ENCODE measurements at regions not wholly inside any gene's neighbourhood (a gene's known extent, or its start where the extent isn't known, plus 50 kb on each side); places are given as distances from the start of the nearest gene placed in this dataset.

DNA sequence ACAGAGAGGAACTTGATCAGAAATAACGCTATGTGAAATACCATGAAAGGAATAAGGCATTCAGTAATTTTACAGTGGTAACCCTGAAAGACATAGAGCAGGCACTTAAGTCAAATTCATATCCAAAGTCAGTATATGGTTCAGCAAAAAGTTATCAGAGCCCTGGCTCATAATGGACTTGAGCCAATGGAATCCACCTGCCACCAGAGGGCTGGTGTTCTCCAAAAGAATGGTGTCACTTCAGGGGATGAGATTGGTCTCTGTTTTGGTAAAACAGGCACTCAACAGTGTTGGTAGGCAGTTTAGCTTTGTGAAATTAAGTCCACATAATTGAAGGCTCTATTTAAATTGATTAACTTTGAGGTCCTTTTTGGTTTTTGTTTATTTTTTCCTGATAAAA lies 93.9 kb downstream of the LIG4 start:
- H3K4me2 ChIP-seq = no peak overlapping the region
- no peak overlapping the region for H3K27ac ChIP-seq
- no peak overlapping the region for H3K9ac ChIP-seq
- TF ChIP-seq CTCF (conservative IDR thresholded peaks at IDR 0.05; ENCODE audit: low read depth, low read length) = no peak
- no peaks in the 10 kb centered on the region for H3K36me3 ChIP-seq (ENCODE audit: insufficient read depth)
- no peaks in the 10 kb centered on the region for H3K4me1 ChIP-seq (ENCODE audit: low read depth, poor library complexity, severe bottlenecking)
- H2AFZ ChIP-seq (ENCODE audit: low read depth) = no peak overlapping the region
- no peaks in the 10 kb centered on the region for H4K20me1 ChIP-seq (ENCODE audit: insufficient read depth)
- no peak overlapping the region for H3K4me3 ChIP-seq (IDR thresholded peaks at IDR 0.05; ENCODE audit: insufficient read depth, low read depth, low read length)
- H3K27me3 ChIP-seq (ENCODE audit: insufficient read depth, low read depth) = no peaks in the 10 kb centered on the region
- H3K79me2 ChIP-seq (ENCODE audit: insufficient read depth, low read depth) = no peaks in the 10 kb centered on the region

DNA sequence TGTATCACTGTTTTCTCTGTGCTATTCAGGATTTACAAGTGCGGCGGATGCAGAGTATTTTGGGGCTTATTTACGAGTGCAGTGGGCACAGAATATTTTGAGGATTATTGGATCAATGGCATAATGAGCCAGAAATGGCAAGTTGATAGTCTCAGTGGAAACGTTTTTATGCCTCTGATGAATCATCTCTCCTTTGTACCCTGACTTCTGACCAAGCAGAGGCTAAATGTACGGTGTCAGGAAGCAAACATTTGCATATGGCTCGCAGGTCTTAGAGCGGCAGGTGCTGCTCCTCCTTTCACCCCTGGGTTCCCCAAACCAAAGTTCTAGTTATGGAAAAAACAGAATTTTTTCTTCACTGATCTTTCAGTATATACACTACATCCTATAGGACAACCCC lies 94.5 kb downstream of the LIG4 start:
- H3K27ac ChIP-seq = no peak overlapping the region
- H3K4me1 ChIP-seq (ENCODE audit: low read depth, poor library complexity, severe bottlenecking) = no peaks in the 10 kb centered on the region
- H2AFZ ChIP-seq (ENCODE audit: low read depth) = no peak overlapping the region

GRCh38 chr13:108120302-108120701 lies 95.0 kb downstream of the LIG4 start:
- no peak overlapping the region for H2AFZ ChIP-seq (ENCODE audit: low read depth)

More for the DNA sequence above, 94.5 kb downstream of the LIG4 start:
- Histone ChIP-seq H3K9ac (no peak overlapping the region), H3K4me2 (no peak overlapping the region), H3K4me3 (IDR thresholded peaks at IDR 0.05; ENCODE audit: insufficient read depth, low read depth, low read length) (no peak overlapping the region), H3K36me3 (ENCODE audit: insufficient read depth) (no peaks in the 10 kb centered on the region), H4K20me1 (ENCODE audit: insufficient read depth) (no peaks in the 10 kb centered on the region), H3K79me2 (ENCODE audit: insufficient read depth, low read depth) (no peaks in the 10 kb centered on the region), H3K27me3 (ENCODE audit: insufficient read depth, low read depth) (no peaks in the 10 kb centered on the region)
- no peak for TF ChIP-seq CTCF (conservative IDR thresholded peaks at IDR 0.05; ENCODE audit: low read depth, low read length)

GRCh38 chr13:108115738-108116137 lies 99.6 kb downstream of the LIG4 start:
- TF ChIP-seq CTCF (conservative IDR thresholded peaks at IDR 0.05; ENCODE audit: low read depth, low read length) = no peak
- no peak overlapping the region for H3K4me2 ChIP-seq
- H3K4me3 ChIP-seq (IDR thresholded peaks at IDR 0.05; ENCODE audit: insufficient read depth, low read depth, low read length) = no peak overlapping the region
- H4K20me1 ChIP-seq (ENCODE audit: insufficient read depth) = no peaks in the 10 kb centered on the region
- no peaks in the 10 kb centered on the region for H3K4me1 ChIP-seq (ENCODE audit: low read depth, poor library complexity, severe bottlenecking)
- H2AFZ ChIP-seq (ENCODE audit: low read depth) = no peak overlapping the region
- no peak overlapping the region for H3K27ac ChIP-seq
- no peaks in the 10 kb centered on the region for H3K36me3 ChIP-seq (ENCODE audit: insufficient read depth)
- no peaks in the 10 kb centered on the region for H3K79me2 ChIP-seq (ENCODE audit: insufficient read depth, low read depth)
- H3K9ac ChIP-seq = no peak overlapping the region
- no peaks in the 10 kb centered on the region for H3K27me3 ChIP-seq (ENCODE audit: insufficient read depth, low read depth)

More at GRCh38 chr13:108120302-108120701, 95.0 kb downstream of the LIG4 start:
- no peak overlapping the region for H3K9ac ChIP-seq
- H3K27ac ChIP-seq = no peak overlapping the region
- H3K27me3 ChIP-seq (ENCODE audit: insufficient read depth, low read depth) = no peaks in the 10 kb centered on the region
- H3K4me2 ChIP-seq = no peak overlapping the region
- no peaks in the 10 kb centered on the region for H3K36me3 ChIP-seq (ENCODE audit: insufficient read depth)
- H3K4me3 ChIP-seq (IDR thresholded peaks at IDR 0.05; ENCODE audit: insufficient read depth, low read depth, low read length) = no peak overlapping the region
- no peak for TF ChIP-seq CTCF (conservative IDR thresholded peaks at IDR 0.05; ENCODE audit: low read depth, low read length)
- H3K79me2 ChIP-seq (ENCODE audit: insufficient read depth, low read depth) = no peaks in the 10 kb centered on the region
- H3K4me1 ChIP-seq (ENCODE audit: low read depth, poor library complexity, severe bottlenecking) = no peaks in the 10 kb centered on the region
- no peaks in the 10 kb centered on the region for H4K20me1 ChIP-seq (ENCODE audit: insufficient read depth)

All from KMS-11 (cell line).